A549 (cell line): ENCODE measurements at regions not wholly inside any gene's neighbourhood (a gene's known extent, or its start where the extent isn't known, plus 50 kb on each side); places are given as distances from the start of the nearest gene placed in this dataset.

ENCODE experiments used
- ATAC-seq, 2 experiments: fragments of 200-7000 bp in 1 of 2; fragments of >200 bp in 1 of 2; cut with Nextera tagmentation in 1 of 2; cut with Tn5 transposase in 1 of 2; 3 replicates each; pipeline versions ENCODE4 v1.8.0 to v1.9.1; 2018 to 2020; ENCODE audit warnings: mild to moderate bottlenecking in 1 of 2, moderate library complexity in 1 of 2
- CTCF ChIA-PET: fragments of 300-600 bp; sonication (Branson Sonifier 250); formaldehyde crosslinking; extraction: SDS; loops from one replicate; lab custom pipeline; 2021; ENCODE audit warnings: antibody characterized with exemption, inconsistent platforms; lab: Yijun Ruan, JAX
- POLR2A ChIA-PET: fragments of 350-600 bp; formaldehyde crosslinking; extraction: SDS; loops from one replicate; lab custom pipeline; 2021; ENCODE audit warnings: antibody characterized with exemption, inconsistent platforms; lab: Yijun Ruan, JAX
- DNase-seq, 2 experiments: peaks; one replicate each; pipeline versions ENCODE4 v3.0.0 to v3.0.0-alpha.2; 2011 to 2016; ENCODE audit warnings: low read depth in 1 of 2, low spot score in 1 of 2
- FAIRE-seq: peaks from 2 replicates; lab custom pipeline; 2011; peaks lifted over from hg19 to GRCh38; lab: Jason Lieb, UNC
- H3K27ac ChIP-seq, 2 experiments: fragments of >200 bp; sonication (Bioruptor Twin); formaldehyde crosslinking; 3 replicates each; pipeline ENCODE4 v1.5.1; 2016 to 2017
- H3K4me1 ChIP-seq: fragments of >200 bp; sonication (Bioruptor Twin); formaldehyde crosslinking; 3 replicates; pipeline ENCODE4 v1.6.1; 2016
- H3K4me2 ChIP-seq: fragments of >200 bp; sonication (Bioruptor Twin); formaldehyde crosslinking; 3 replicates; pipeline ENCODE4 v1.6.1; 2016
- H3K4me3 ChIP-seq: fragments of >200 bp; sonication (Bioruptor Twin); formaldehyde crosslinking; 3 replicates; pipeline ENCODE4 v1.5.1; 2016
- H3K9me3 ChIP-seq: fragments of >200 bp; sonication (Bioruptor Twin); formaldehyde crosslinking; 3 replicates; pipeline ENCODE4 v1.6.1; 2016
- CTCF ChIP-seq: fragments of >200 bp; sonication (Bioruptor Twin); formaldehyde crosslinking; IDR thresholded peaks from 3 replicates; pipeline ENCODE4 v1.5.1; 2016
- ELK1 ChIP-seq: fragments of 150-350 bp; IDR thresholded peaks from 2 replicates; pipeline ENCODE4 v1.6.1; 2014; ENCODE audit warnings: low read depth, mild to moderate bottlenecking, low read length
- FOSL2 ChIP-seq, 2 experiments: fragments of 450-650 bp in 1 of 2; fragments of >200 bp in 1 of 2; sonication (Bioruptor Twin) in 1 of 2; formaldehyde crosslinking; IDR thresholded peaks; 2 replicates each; pipeline versions ENCODE4 v1.5.0 to v1.6.1; 2016 to 2020; ENCODE audit warnings: mild to moderate bottlenecking in 1 of 2, moderate library complexity in 1 of 2
- FOXS1 ChIP-seq: fragments of 250-450 bp; sonication (Bioruptor Pico); IDR thresholded peaks from 2 replicates; pipeline ENCODE4 v1.5.0; 2020; ENCODE audit warnings: mild to moderate bottlenecking, moderate library complexity
- JUN ChIP-seq, 2 experiments: fragments of >200 bp; sonication (Bioruptor Twin); formaldehyde crosslinking; IDR thresholded peaks; 2 replicates in 1 of 2; 3 replicates in 1 of 2; pipeline ENCODE4 v1.6.1; 2016 to 2017
- KDM5A ChIP-seq: fragments of 200-600 bp; sonication (generic); IDR thresholded peaks from 2 replicates; pipeline ENCODE4 v1.6.1; 2016; ENCODE audit warnings: antibody characterized with exemption, mild to moderate bottlenecking
- MYC ChIP-seq: IDR thresholded peaks from 2 replicates; pipeline ENCODE4 v1.6.1; 2012; ENCODE audit warnings: mild to moderate bottlenecking, inconsistent platforms, low read length, improper control_type of control experiment, borderline replicate concordance
- NPAS2 ChIP-seq: fragments of 250-450 bp; sonication (Bioruptor Pico); IDR thresholded peaks from 2 replicates; pipeline ENCODE4 v1.8.0; 2022; ENCODE audit warnings: mild to moderate bottlenecking, moderate library complexity, borderline replicate concordance
- POLR2AphosphoS2 ChIP-seq: conservative IDR thresholded peaks from 2 replicates; pipeline ENCODE4 v1.6.1; 2012; ENCODE audit warnings: low read length, improper control_type of control experiment, inconsistent platforms
- RAD21 ChIP-seq, 2 experiments: fragments of >200 bp in 1 of 2; sonication (Bioruptor Twin) in 1 of 2; formaldehyde crosslinking in 1 of 2; IDR thresholded peaks in 1 of 2; conservative IDR thresholded peaks in 1 of 2; 2 replicates in 1 of 2; 3 replicates in 1 of 2; pipeline ENCODE4 v1.6.1; 2012 to 2018; ENCODE audit warnings: inconsistent platforms in 1 of 2
- REST ChIP-seq: fragments of 200-600 bp; sonication (generic); IDR thresholded peaks from 2 replicates; pipeline ENCODE4 v1.6.1; 2016; ENCODE audit warnings: antibody characterized with exemption, mild to moderate bottlenecking, moderate library complexity
- ZC3H11A ChIP-seq: fragments of 450-650 bp; IDR thresholded peaks from 2 replicates; pipeline ENCODE4 v1.6.1; 2014; ENCODE audit warnings: antibody characterized with exemption, mild to moderate bottlenecking
- ZSCAN20 ChIP-seq: fragments of 250-450 bp; sonication (Bioruptor Pico); IDR thresholded peaks from 2 replicates; pipeline ENCODE4 v1.8.0; 2022; ENCODE audit warnings: mild to moderate bottlenecking, moderate library complexity
- WGBS: methylation state at CpG from one replicate; pipeline ENCODE4 v1.1.6; 2017; ENCODE audit errors: missing lambda C conversion rate; 5-methylcytosine and 5-hydroxymethylcytosine counted together

- no peaks in the 10 kb centered on the region for H3K4me1 ChIP-seq
- H3K4me3 ChIP-seq = no peak overlapping the region
- TF ChIP-seq RAD21 (conservative IDR thresholded peaks at IDR 0.05 in 1 of 2, IDR thresholded peaks at IDR 0.05 in 1 of 2) = peak in 1 of 2 experiments; percentile 61; a peak in 3 of 5 replicates
- TF ChIP-seq JUN (IDR thresholded peaks at IDR 0.05) = no peak
- TF ChIP-seq CTCF = 0 out of 3 replicates have a peak, but pooled peaks have one; percentile 22
- TF ChIP-seq, all 56 proteins: peak for 2
- ATAC-seq (peak; percentile 39 to 74; a peak in 4 of 6 replicates), FAIRE-seq (no peak), DNase-seq (peak in 1 of 2 experiments; percentile 39)
- Histone ChIP-seq H3K27ac (no peak overlapping the region), H3K4me2 (no peak overlapping the region), H3K9me3 (no peaks in the 10 kb centered on the region)
- ChIA-PET POLR2A (no interaction called here), CTCF (no interaction called here)
- 3% methylated on average over 3 of the region's 3 CpGs for WGBS
Observed at GRCh38 chr2:129396980-129397599, 582.4 kb upstream of the RAB6C start.

GRCh38 chr2:129400826-129401225, 578.6 kb upstream of the RAB6C start:
- H3K9me3 ChIP-seq = no peaks in the 10 kb centered on the region
- DNase-seq (no peak), ATAC-seq (no peak), FAIRE-seq (no peak)
- no peak overlapping the region for H3K4me3 ChIP-seq
- H3K4me2 ChIP-seq = no peak overlapping the region
- POLR2A ChIA-PET = no interaction called here
- H3K4me1 ChIP-seq = no peaks in the 10 kb centered on the region
- TF ChIP-seq MYC = no peak
- no peak for TF ChIP-seq NPAS2
- TF ChIP-seq REST = no peak
- no peak for TF ChIP-seq POLR2AphosphoS2
- no peak for TF ChIP-seq ZSCAN20 (CRISPR knock-in tag)
- no peak for TF ChIP-seq KDM5A
- TF ChIP-seq FOXS1 (CRISPR knock-in tag) = no peak
- 3% methylated on average over 7 of the region's 7 CpGs for WGBS
- no peak overlapping the region for H3K27ac ChIP-seq
- CTCF ChIA-PET = interaction anchor here (0.6 kb wide), 1 partner anchor 381 kb away, joined by 3 read pairs; no protein-coding TSS in a partner anchor

- CTCF ChIA-PET = no interaction called here
- no peak overlapping the region for H3K27ac ChIP-seq
- TF ChIP-seq KDM5A (no peak), ELK1 (no peak), ZC3H11A (no peak), FOSL2 (IDR thresholded peaks at IDR 0.05) (no peak), FOSL2 (CRISPR knock-in tag; IDR thresholded peaks at IDR 0.05) (no peak), POLR2AphosphoS2 (no peak)
- TF ChIP-seq, all 56 proteins: peak for 0
- no peak overlapping the region for H3K4me3 ChIP-seq
- ATAC-seq = no peak
- WGBS = 3% methylated on average over 2 of the region's 2 CpGs
- no peak overlapping the region for H3K4me2 ChIP-seq
- no peak for DNase-seq
- no peak for FAIRE-seq
- no peaks in the 10 kb centered on the region for H3K4me1 ChIP-seq
- POLR2A ChIA-PET = no interaction called here
- H3K9me3 ChIP-seq = no peaks in the 10 kb centered on the region
Observed at GRCh38 chr2:129402076-129402475, 577.4 kb upstream of the RAB6C start.
